NB4 (cell line): ENCODE measurements at regions not wholly inside any gene's neighbourhood (a gene's known extent, or its start where the extent isn't known, plus 50 kb on each side); places are given as distances from the start of the nearest gene placed in this dataset.

ENCODE experiments used
- POLR2A ChIP-seq: IDR thresholded peaks from 2 replicates; pipeline ENCODE4 v1.6.1; 2011; ENCODE audit warnings: mild to moderate bottlenecking; ENCODE audit not compliant: insufficient read length; ENCODE audit errors: extremely low read depth
- TF ChIP-seq, protein P1 (sequence below): IDR thresholded peaks from one replicate; pipeline ENCODE4 v1.5.1; 2012; ENCODE audit warnings: low read depth, low read length

GRCh38 chr7:1348096-1348822, 111.0 kb downstream of the MICALL2 start:
- TF ChIP-seq, protein P1, sequence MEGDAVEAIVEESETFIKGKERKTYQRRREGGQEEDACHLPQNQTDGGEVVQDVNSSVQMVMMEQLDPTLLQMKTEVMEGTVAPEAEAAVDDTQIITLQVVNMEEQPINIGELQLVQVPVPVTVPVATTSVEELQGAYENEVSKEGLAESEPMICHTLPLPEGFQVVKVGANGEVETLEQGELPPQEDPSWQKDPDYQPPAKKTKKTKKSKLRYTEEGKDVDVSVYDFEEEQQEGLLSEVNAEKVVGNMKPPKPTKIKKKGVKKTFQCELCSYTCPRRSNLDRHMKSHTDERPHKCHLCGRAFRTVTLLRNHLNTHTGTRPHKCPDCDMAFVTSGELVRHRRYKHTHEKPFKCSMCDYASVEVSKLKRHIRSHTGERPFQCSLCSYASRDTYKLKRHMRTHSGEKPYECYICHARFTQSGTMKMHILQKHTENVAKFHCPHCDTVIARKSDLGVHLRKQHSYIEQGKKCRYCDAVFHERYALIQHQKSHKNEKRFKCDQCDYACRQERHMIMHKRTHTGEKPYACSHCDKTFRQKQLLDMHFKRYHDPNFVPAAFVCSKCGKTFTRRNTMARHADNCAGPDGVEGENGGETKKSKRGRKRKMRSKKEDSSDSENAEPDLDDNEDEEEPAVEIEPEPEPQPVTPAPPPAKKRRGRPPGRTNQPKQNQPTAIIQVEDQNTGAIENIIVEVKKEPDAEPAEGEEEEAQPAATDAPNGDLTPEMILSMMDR = no peak
- no peak for TF ChIP-seq POLR2A
